SKM-1 (cell line): ENCODE measurements at regions not wholly inside any gene's neighbourhood (a gene's known extent, or its start where the extent isn't known, plus 50 kb on each side); places are given as distances from the start of the nearest gene placed in this dataset.

Experiments used
- DNase-seq: peaks from one replicate; lab custom pipeline; 2025; ENCODE audit not compliant: unreplicated experiment; lab: John Stamatoyannopoulos, UW

- no peak for DNase-seq
Observed at GRCh38 chr1:88272216-88272615, 411.9 kb upstream of the PKN2 start.

GRCh38 chr1:88274431-88274830, 409.6 kb upstream of the PKN2 start:
- DNase-seq: no peak

GRCh38 chr1:88275259-88275862, 408.7 kb upstream of the PKN2 start:
- no peak for DNase-seq

- no peak for DNase-seq
Observed at GRCh38 chr1:88276163-88276562, 407.9 kb upstream of the PKN2 start.

GRCh38 chr1:88284066-88284465, 400.0 kb upstream of the PKN2 start:
- no peak for DNase-seq

GRCh38 chr1:88284666-88285366, 399.3 kb upstream of the PKN2 start:
- no peak for DNase-seq

- no peak for DNase-seq
Observed at GRCh38 chr1:88286716-88287115, 397.4 kb upstream of the PKN2 start.

GRCh38 chr1:88288571-88288970, 395.5 kb upstream of the PKN2 start:
- no peak for DNase-seq

GRCh38 chr1:88289401-88290102, 394.5 kb upstream of the PKN2 start:
- DNase-seq: no peak

GRCh38 chr1:88291611-88292354, 392.3 kb upstream of the PKN2 start:
- DNase-seq: no peak

GRCh38 chr1:88293691-88294190, 390.3 kb upstream of the PKN2 start:
- no peak for DNase-seq

- no peak for DNase-seq
Observed at GRCh38 chr1:88296227-88296626, 387.8 kb upstream of the PKN2 start.

- no peak for DNase-seq
Observed at GRCh38 chr1:88296642-88297041, 387.4 kb upstream of the PKN2 start.

- no peak for DNase-seq
Observed at GRCh38 chr1:88298506-88298905, 385.6 kb upstream of the PKN2 start.

- no peak for DNase-seq
Observed at GRCh38 chr1:88300752-88301263, 383.3 kb upstream of the PKN2 start.

- DNase-seq: no peak
Observed at GRCh38 chr1:88302843-88303486, 381.1 kb upstream of the PKN2 start.

- DNase-seq: no peak
Observed at GRCh38 chr1:88311265-88311664, 372.8 kb upstream of the PKN2 start.

GRCh38 chr1:88311907-88312306, 372.2 kb upstream of the PKN2 start:
- DNase-seq: no peak

GRCh38 chr1:88317396-88317795, 366.7 kb upstream of the PKN2 start:
- no peak for DNase-seq

GRCh38 chr1:88318740-88319139, 365.3 kb upstream of the PKN2 start:
- DNase-seq: no peak

GRCh38 chr1:88320291-88320690, 363.8 kb upstream of the PKN2 start:
- no peak for DNase-seq
